PFSK-1 (cell line): ENCODE measurements at regions not wholly inside any gene's neighbourhood (a gene's known extent, or its start where the extent isn't known, plus 50 kb on each side); places are given as distances from the start of the nearest gene placed in this dataset.

ENCODE experiments used
- FOXP2 ChIP-seq: optimal IDR thresholded peaks from 2 replicates; pipeline ENCODE3; 2011; ENCODE audit warnings: borderline replicate concordance, control low read depth, inconsistent platforms; ENCODE audit not compliant: insufficient read depth; ENCODE audit errors: extremely low read length, extremely low read depth
- POLR2AphosphoS5 ChIP-seq: IDR thresholded peaks from 2 replicates; pipeline ENCODE4 v1.6.1; 2012; ENCODE audit warnings: low read depth, mild to moderate bottlenecking, control low read depth, low read length, moderate library complexity
- REST ChIP-seq, 2 experiments: IDR thresholded peaks; 2 replicates each; pipeline versions ENCODE4 v1.6.1 to v1.8.0; 2011 to 2012; ENCODE audit warnings: low read depth in 2 of 2, low read length in 2 of 2, control low read depth in 1 of 2, inconsistent platforms in 1 of 2, mild to moderate bottlenecking in 1 of 2, moderate library complexity in 1 of 2; ENCODE audit not compliant: insufficient read depth in 1 of 2
- SIN3A ChIP-seq: IDR thresholded peaks from 2 replicates; pipeline ENCODE4 v1.6.1; 2012; ENCODE audit warnings: mild to moderate bottlenecking, low read length, moderate library complexity, borderline replicate concordance; ENCODE audit not compliant: insufficient read depth
- TAF1 ChIP-seq: IDR thresholded peaks from 2 replicates; pipeline ENCODE4 v1.6.1; 2012; ENCODE audit warnings: low read length, control low read depth, borderline replicate concordance; ENCODE audit not compliant: insufficient read depth

GRCh38 chr2:65598996-65599395 lies 166.6 kb upstream of the SPRED2 start:
- TF ChIP-seq POLR2AphosphoS5 (no peak), REST (IDR thresholded peaks at IDR 0.05; ENCODE audit: insufficient read depth in 1 of 2, low read depth in 2 of 2, low read length in 2 of 2) (no peak), SIN3A (no peak), FOXP2 (no peak), TAF1 (no peak)

GRCh38 chr2:65598264-65598663 lies 165.9 kb upstream of the SPRED2 start:
- TF ChIP-seq REST (IDR thresholded peaks at IDR 0.05; ENCODE audit: insufficient read depth in 1 of 2, low read depth in 2 of 2, low read length in 2 of 2), result no peak
- TF ChIP-seq SIN3A, result no peak
- no peak for TF ChIP-seq TAF1
- no peak for TF ChIP-seq POLR2AphosphoS5
- no peak for TF ChIP-seq FOXP2

GRCh38 chr2:65595630-65596029 lies 163.2 kb upstream of the SPRED2 start:
- TF ChIP-seq REST (IDR thresholded peaks at IDR 0.05; ENCODE audit: insufficient read depth in 1 of 2, low read depth in 2 of 2, low read length in 2 of 2), result no peak
- TF ChIP-seq FOXP2, result no peak
- TF ChIP-seq SIN3A, result no peak
- no peak for TF ChIP-seq TAF1

GRCh38 chr2:65594150-65594549 lies 161.8 kb upstream of the SPRED2 start:
- no peak for TF ChIP-seq REST (IDR thresholded peaks at IDR 0.05; ENCODE audit: insufficient read depth in 1 of 2, low read depth in 2 of 2, low read length in 2 of 2)
- no peak for TF ChIP-seq FOXP2
- TF ChIP-seq TAF1, result no peak

GRCh38 chr2:65589667-65590066 lies 157.3 kb upstream of the SPRED2 start:
- TF ChIP-seq POLR2AphosphoS5 (no peak), FOXP2 (no peak), REST (IDR thresholded peaks at IDR 0.05; ENCODE audit: insufficient read depth in 1 of 2, low read depth in 2 of 2, low read length in 2 of 2) (no peak), TAF1 (no peak), SIN3A (no peak)
